Inflammatory macrophage (primary cell): ENCODE measurements at regions not wholly inside any gene's neighbourhood (a gene's known extent, or its start where the extent isn't known, plus 50 kb on each side); places are given as distances from the start of the nearest gene placed in this dataset.
A peak's percentile ranks its signal among the peaks of the same experiment; 100 is the strongest.

ENCODE experiments used
- DNase-seq, 2 donors: peaks; one replicate each; pipeline ENCODE4 v3.0.0-alpha.2; 2020 to 2022

- peak; percentile 5 to 6 for DNase-seq
Measured at GRCh38 chr1:77632216-77632615, 50.2 kb downstream of the ZZZ3 start.

GRCh38 chr1:77631751-77632150 is 50.7 kb downstream of the ZZZ3 start:
- DNase-seq = peak; percentile 26 to 54

GRCh38 chr1:77631302-77631701 is 51.2 kb downstream of the ZZZ3 start:
- no peak for DNase-seq

GRCh38 chr1:77627978-77628570 is 54.4 kb downstream of the ZZZ3 start:
- no peak for DNase-seq

GRCh38 chr1:77625250-77625649 is 57.2 kb downstream of the ZZZ3 start:
- no peak for DNase-seq

- DNase-seq = no peak
Measured at GRCh38 chr1:77624102-77624501, 58.4 kb downstream of the ZZZ3 start.

- peak in 1 of 2 donors; percentile 17 for DNase-seq
Measured at GRCh38 chr1:77623066-77623465, 59.4 kb downstream of the ZZZ3 start.

GRCh38 chr1:77620273-77620672 is 62.2 kb downstream of the ZZZ3 start:
- DNase-seq = no peak

- DNase-seq = no peak
Measured at GRCh38 chr1:77614037-77614436, 68.4 kb downstream of the ZZZ3 start.
